ENCODE measurements at regions not wholly inside any gene's neighbourhood (a gene's known extent, or its start where the extent isn't known, plus 50 kb on each side); places are given as distances from the start of the nearest gene placed in this dataset.

- no peaks in the 10 kb centered on the region for H3K9me3 ChIP-seq (ENCODE audit: insufficient read depth in 2 of 2, low read depth in 1 of 2, low read length in 1 of 2)
- no peak overlapping the region for H4K91ac ChIP-seq (replicated peaks; ENCODE audit: insufficient read length, low read length)
- H3K18ac ChIP-seq (ENCODE audit: extremely low read depth, low read length) = no peak overlapping the region
- H3K4ac ChIP-seq (replicated peaks; ENCODE audit: insufficient read length, low read depth, low read length) = no peak overlapping the region
- TF ChIP-seq EGR1 (IDR thresholded peaks at IDR 0.05; ENCODE audit: borderline replicate concordance, low read depth, low read length) (no peak), TAF7 (optimal IDR thresholded peaks at IDR 0.05; ENCODE audit: borderline replicate concordance, low read depth, low read length) (no peak)
- 80% methylated on average over 2 of the region's 2 CpGs; no CpG with 5 or more reads in 1 of the 2 experiments for WGBS, 2 experiments (ENCODE audit: extremely low coverage in 1 of 2, insufficient coverage in 1 of 2, insufficient read length in 1 of 2, insufficient replicate concordance in 2 of 2, low coverage in 1 of 2, low lambda C conversion rate in 2 of 2, missing lambda C conversion rate in 1 of 2)
- DNase-seq (ENCODE audit: low read depth in 1 of 2, low spot score in 2 of 2) (no peak), FAIRE-seq (no peak)
- H2BK15ac ChIP-seq (ENCODE audit: low read length) = no peak overlapping the region
- H3K14ac ChIP-seq (ENCODE audit: insufficient read length) = no peak overlapping the region
- H3K79me1 ChIP-seq (ENCODE audit: low read depth, low read length) = no peaks in the 10 kb centered on the region
- no peaks in the 10 kb centered on the region for H3K4me1 ChIP-seq (replicated peaks in 1 of 4; ENCODE audit: control insufficient read depth in 3 of 4, insufficient read depth in 4 of 4, low read length in 3 of 4)
- no peak overlapping the region for H2BK12ac ChIP-seq (ENCODE audit: low read depth, low read length)
- no peak overlapping the region for H3K56ac ChIP-seq (replicated peaks; ENCODE audit: insufficient read length, low read depth, low read length)
- H3K79me2 ChIP-seq (ENCODE audit: control insufficient read depth in 1 of 2, insufficient read depth in 2 of 2, low read length in 2 of 2) = no peaks in the 10 kb centered on the region
- no peak overlapping the region for H4K8ac ChIP-seq (ENCODE audit: extremely low read depth, insufficient read depth, low read length)
- no peak overlapping the region for H2BK5ac ChIP-seq (ENCODE audit: low read depth, low read length)
- H3K9ac ChIP-seq (replicated peaks in 1 of 4; ENCODE audit: extremely low read depth in 1 of 4, low read depth in 3 of 4, low read length in 3 of 4) = no peak overlapping the region
- no peak overlapping the region for H2AK5ac ChIP-seq (ENCODE audit: low read depth, low read length)
- H4K20me1 ChIP-seq (replicated peaks in 1 of 2; ENCODE audit: control insufficient read depth in 1 of 2, insufficient read depth in 2 of 2, low read length in 2 of 2) = no peaks in the 10 kb centered on the region
- ChIA-PET CTCF (ENCODE audit: partially characterized antibody) (interaction anchor here (0.7 to 0.9 kb wide), 3 partner anchors 10 to 270 kb away, joined by 3 to 4 read pairs (median 4); no protein-coding TSS in a partner anchor), POLR2A (ENCODE audit: partially characterized antibody) (no interaction called here)
- no peak overlapping the region for H3K4me3 ChIP-seq (ENCODE audit: extremely low read depth in 1 of 4, insufficient read depth in 2 of 4, low read depth in 3 of 4, low read length in 4 of 4)
- H3K23me2 ChIP-seq (ENCODE audit: low read depth, low read length) = no peaks in the 10 kb centered on the region
- no peak overlapping the region for H3K23ac ChIP-seq (ENCODE audit: insufficient read length)
- H2AFZ ChIP-seq (ENCODE audit: low read length) = no peak overlapping the region
- H3K27me3 ChIP-seq (replicated peaks in 1 of 4; ENCODE audit: control insufficient read depth in 3 of 4, extremely low read depth in 1 of 4, insufficient read depth in 3 of 4, low read length in 3 of 4) = no peaks in the 10 kb centered on the region
- no peaks in the 10 kb centered on the region for H3K36me3 ChIP-seq (ENCODE audit: control insufficient read depth in 2 of 4, insufficient read depth in 4 of 4, low read length in 3 of 4)
- no peak overlapping the region for H4K5ac ChIP-seq (ENCODE audit: insufficient read length, low read depth, low read length)
- H2BK120ac ChIP-seq (replicated peaks; ENCODE audit: low read depth, low read length) = no peak overlapping the region
- no peak overlapping the region for H2BK20ac ChIP-seq (ENCODE audit: low read length)
- no peak overlapping the region for H3K27ac ChIP-seq (ENCODE audit: low read depth, low read length)
- no peak overlapping the region for H3K4me2 ChIP-seq (ENCODE audit: insufficient read depth in 1 of 2, low read depth in 2 of 2, low read length in 2 of 2)
These were observed 92.4 kb downstream of the ADAMTS1 start for GRCh38 chr21:26752849-26753248.

Data from H1 (cell line).